ENCODE measurements at regions not wholly inside any gene's neighbourhood (a gene's known extent, or its start where the extent isn't known, plus 50 kb on each side); places are given as distances from the start of the nearest gene placed in this dataset.
"Not testable (repeated sequence)": the region's sequence is repeated elsewhere in the genome, so short reads cannot be mapped to it uniquely, and the experiment has no call there.

- not testable (repeated sequence) for H3K4me3 ChIP-seq (ENCODE audit: low read depth in 1 of 2, low read length in 2 of 2); H3K27ac ChIP-seq (ENCODE audit: low read depth in 2 of 2, low read length in 1 of 2); H3K9me3 ChIP-seq (ENCODE audit: control insufficient read depth in 2 of 2, insufficient read depth in 1 of 2, low read depth in 1 of 2, low read length in 1 of 2); H3K36me3 ChIP-seq (ENCODE audit: control insufficient read depth in 2 of 2, insufficient read depth in 2 of 2, low read length in 1 of 2); H3K4me1 ChIP-seq (ENCODE audit: control insufficient read depth in 2 of 2, insufficient read depth in 2 of 2, low read length in 1 of 2); H3K27me3 ChIP-seq (ENCODE audit: control insufficient read depth in 1 of 2, insufficient read depth in 2 of 2, low read length in 2 of 2)
- no CpG with 5 or more reads among the region's 1 CpG for WGBS, 2 donors
These were observed 105.5 kb downstream of the PPIAL4A start for GRCh38 chr1:120995025-120995424.

DNA sequence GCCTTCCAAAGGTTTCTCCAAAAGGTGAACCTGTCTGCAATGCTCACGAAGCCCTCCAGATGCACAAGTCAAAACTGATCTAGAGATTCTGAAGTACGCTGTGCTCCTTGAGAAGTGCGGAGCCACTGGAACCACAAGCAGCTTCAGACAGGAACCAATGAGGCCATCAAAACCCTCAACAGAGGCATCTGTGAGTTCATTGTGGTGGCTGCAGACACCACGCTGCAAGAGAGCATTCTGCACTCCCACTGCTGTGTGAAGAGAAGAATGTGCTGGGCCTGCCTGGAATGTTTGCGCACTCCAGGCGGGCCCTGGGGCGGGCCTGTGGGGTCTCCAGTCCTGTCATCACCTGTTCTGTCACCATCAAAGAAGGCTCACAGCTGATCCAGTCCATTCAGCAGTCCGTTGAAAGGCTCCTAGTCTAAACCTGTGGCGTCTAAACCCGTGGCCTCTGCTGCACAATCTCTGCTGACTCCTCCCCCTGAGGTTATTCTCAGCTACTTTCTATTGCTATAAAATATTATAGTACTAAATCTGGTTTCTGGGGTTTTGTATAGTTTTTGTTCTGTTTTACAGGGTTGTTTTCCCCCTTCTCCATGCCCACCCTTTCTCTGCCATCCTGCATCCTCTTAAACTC is 111.6 kb downstream of the PPIAL4A start:
- not testable (repeated sequence) for H3K9me3 ChIP-seq (ENCODE audit: control insufficient read depth in 2 of 2, insufficient read depth in 1 of 2, low read depth in 1 of 2, low read length in 1 of 2); H3K27ac ChIP-seq (ENCODE audit: low read depth in 2 of 2, low read length in 1 of 2); H3K4me1 ChIP-seq (ENCODE audit: control insufficient read depth in 2 of 2, insufficient read depth in 2 of 2, low read length in 1 of 2); H3K4me3 ChIP-seq (ENCODE audit: low read depth in 1 of 2, low read length in 2 of 2); H3K36me3 ChIP-seq (ENCODE audit: control insufficient read depth in 2 of 2, insufficient read depth in 2 of 2, low read length in 1 of 2); H3K27me3 ChIP-seq (ENCODE audit: control insufficient read depth in 1 of 2, insufficient read depth in 2 of 2, low read length in 2 of 2)
- WGBS, 2 donors, result 47 to 79% methylated on average over 3 of the region's 10 CpGs

- WGBS, 2 donors, result 60 to 73% methylated on average over 1 of the region's 3 CpGs
- H3K9me3 ChIP-seq (ENCODE audit: control insufficient read depth in 2 of 2, insufficient read depth in 1 of 2, low read depth in 1 of 2, low read length in 1 of 2); H3K36me3 ChIP-seq (ENCODE audit: control insufficient read depth in 2 of 2, insufficient read depth in 2 of 2, low read length in 1 of 2); H3K27ac ChIP-seq (ENCODE audit: low read depth in 2 of 2, low read length in 1 of 2); H3K4me1 ChIP-seq (ENCODE audit: control insufficient read depth in 2 of 2, insufficient read depth in 2 of 2, low read length in 1 of 2); H3K4me3 ChIP-seq (ENCODE audit: low read depth in 1 of 2, low read length in 2 of 2); H3K27me3 ChIP-seq (ENCODE audit: control insufficient read depth in 1 of 2, insufficient read depth in 2 of 2, low read length in 2 of 2): not testable (repeated sequence)
These were observed 113.7 kb downstream of the PPIAL4A start for GRCh38 chr1:121003230-121003629.

DNA sequence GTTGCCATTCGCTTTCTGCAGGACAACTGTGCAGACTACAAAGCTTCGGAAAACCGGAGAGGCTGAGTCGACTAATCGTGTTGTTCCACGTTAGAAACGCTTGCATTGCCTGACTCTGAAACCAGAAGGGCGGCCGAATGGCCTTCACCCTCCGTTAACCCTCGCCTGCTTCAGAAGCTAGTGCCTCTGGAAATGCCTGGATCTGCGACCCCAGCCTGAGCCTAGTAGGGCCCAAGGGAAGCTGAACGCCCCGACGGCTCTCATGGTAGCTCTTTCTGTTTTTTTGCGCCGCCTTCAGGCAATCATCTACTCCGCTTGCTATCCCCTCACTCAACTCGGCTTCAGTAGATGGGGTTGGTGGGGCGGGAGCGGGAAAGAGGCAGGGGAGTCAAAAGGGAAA is 117.3 kb downstream of the PPIAL4A start:
- not testable (repeated sequence) for H3K36me3 ChIP-seq (ENCODE audit: control insufficient read depth in 2 of 2, insufficient read depth in 2 of 2, low read length in 1 of 2); H3K27ac ChIP-seq (ENCODE audit: low read depth in 2 of 2, low read length in 1 of 2); H3K9me3 ChIP-seq (ENCODE audit: control insufficient read depth in 2 of 2, insufficient read depth in 1 of 2, low read depth in 1 of 2, low read length in 1 of 2); H3K27me3 ChIP-seq (ENCODE audit: control insufficient read depth in 1 of 2, insufficient read depth in 2 of 2, low read length in 2 of 2); H3K4me3 ChIP-seq (ENCODE audit: low read depth in 1 of 2, low read length in 2 of 2); H3K4me1 ChIP-seq (ENCODE audit: control insufficient read depth in 2 of 2, insufficient read depth in 2 of 2, low read length in 1 of 2)
- WGBS, 2 donors, result 39 to 46% methylated on average over 19 to 21 of the region's 21 CpGs

DNA sequence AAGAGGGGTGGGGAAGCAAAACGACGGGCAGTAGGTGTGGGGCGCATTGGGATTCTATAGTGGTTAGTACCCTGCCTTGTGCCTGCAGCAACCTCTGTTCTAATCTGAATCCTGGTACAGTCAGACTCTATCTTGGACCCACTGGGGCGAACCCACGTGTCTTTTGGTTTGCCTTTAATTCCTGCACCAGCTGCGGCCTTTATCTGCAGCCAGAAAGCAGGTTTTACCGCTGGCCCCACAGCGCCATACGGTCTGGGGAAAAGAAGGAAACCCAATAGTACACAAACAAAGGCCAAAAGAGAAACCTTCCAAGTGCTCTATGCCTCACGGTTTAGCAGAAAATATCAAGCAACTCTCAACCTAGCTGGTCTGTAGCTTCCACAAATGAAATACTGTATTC is 118.2 kb downstream of the PPIAL4A start:
- H3K27me3 ChIP-seq (ENCODE audit: control insufficient read depth in 1 of 2, insufficient read depth in 2 of 2, low read length in 2 of 2); H3K9me3 ChIP-seq (ENCODE audit: control insufficient read depth in 2 of 2, insufficient read depth in 1 of 2, low read depth in 1 of 2, low read length in 1 of 2); H3K4me3 ChIP-seq (ENCODE audit: low read depth in 1 of 2, low read length in 2 of 2); H3K36me3 ChIP-seq (ENCODE audit: control insufficient read depth in 2 of 2, insufficient read depth in 2 of 2, low read length in 1 of 2); H3K4me1 ChIP-seq (ENCODE audit: control insufficient read depth in 2 of 2, insufficient read depth in 2 of 2, low read length in 1 of 2); H3K27ac ChIP-seq (ENCODE audit: low read depth in 2 of 2, low read length in 1 of 2): not testable (repeated sequence)
- 19 to 25% methylated on average over 7 of the region's 10 CpGs for WGBS, 2 donors

DNA sequence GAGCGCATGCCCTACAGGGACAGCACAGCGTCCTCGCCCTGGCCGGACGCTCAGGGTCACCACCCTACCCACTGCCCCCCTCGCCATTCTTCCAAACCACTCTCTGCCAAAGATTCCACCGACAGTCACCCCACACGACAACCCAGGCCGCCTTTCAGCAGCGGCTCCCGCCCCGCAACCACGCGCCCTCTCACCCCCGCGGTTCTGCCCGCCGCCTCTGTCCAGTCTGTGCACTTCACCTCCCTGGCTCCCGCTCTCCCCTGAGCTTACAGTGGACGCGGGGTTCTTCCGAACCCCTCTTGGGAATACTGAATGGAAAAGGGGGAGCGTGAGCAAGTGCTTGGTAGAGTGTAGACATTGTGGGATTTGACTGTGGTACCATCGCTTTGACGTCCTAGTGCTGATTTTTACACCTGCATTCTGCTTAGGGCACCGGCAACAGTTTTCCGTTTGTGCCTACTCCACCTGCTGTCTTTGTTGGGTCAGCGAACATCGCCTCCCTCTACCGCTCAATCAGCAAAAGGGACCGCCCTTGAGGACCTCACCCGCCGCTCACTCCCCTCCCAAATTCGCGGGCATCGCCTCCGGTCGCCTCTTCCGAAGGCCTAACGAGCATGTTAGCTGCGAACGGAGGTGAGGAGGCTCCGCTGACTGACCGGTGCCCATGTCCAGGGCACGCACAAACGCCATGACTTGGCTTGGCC is 119.1 kb downstream of the PPIAL4A start:
- H3K27me3 ChIP-seq (ENCODE audit: control insufficient read depth in 1 of 2, insufficient read depth in 2 of 2, low read length in 2 of 2), result not testable (repeated sequence)
- whole genome bisulfite sequencing, 2 donors, result 7 to 9% methylated on average over 38 to 44 of the region's 46 CpGs
- H3K4me3 ChIP-seq (ENCODE audit: low read depth in 1 of 2, low read length in 2 of 2), result peak overlapping the region in 1 of 2 donors; percentile 31

DNA sequence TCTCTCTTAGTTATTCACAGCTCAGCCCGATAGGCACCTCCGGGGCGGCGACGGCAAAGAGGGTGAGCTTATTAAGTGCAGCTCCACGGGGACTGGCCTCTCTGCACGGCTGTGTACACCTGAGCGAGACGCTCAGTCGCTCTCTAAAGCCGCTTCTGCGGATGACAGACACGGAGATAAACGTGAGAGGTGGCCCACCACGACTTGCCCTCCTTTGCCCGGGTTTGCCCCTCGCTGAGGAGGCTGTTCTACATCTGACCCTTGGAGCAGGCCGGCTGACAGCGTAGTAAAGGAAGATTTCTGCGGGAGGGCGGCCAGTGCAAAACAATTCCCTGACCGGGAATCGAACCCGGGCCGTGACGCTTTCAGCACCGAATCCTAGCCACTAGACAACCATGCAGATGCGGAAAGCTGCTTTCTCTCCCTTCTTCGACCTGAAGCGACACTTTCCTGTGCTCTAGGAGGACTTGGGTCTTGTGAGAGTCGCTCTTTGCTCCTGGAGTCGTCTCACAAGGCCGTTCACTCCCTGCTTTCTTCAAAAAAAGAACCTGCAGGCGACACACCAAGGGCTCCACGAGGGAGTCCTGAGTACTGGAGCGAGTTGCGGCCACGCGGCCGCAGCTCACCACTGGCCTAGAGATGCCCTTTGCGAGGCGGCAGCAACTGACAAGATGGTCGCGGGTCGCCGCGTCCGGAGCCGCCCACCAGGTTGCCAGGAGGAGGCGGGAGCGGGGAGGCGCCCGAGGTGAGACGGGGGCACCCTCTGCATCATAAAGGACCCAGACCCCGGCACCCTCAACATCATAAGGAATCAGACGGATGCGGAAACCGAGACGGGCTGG is 119.9 kb downstream of the PPIAL4A start:
- peak overlapping the region in 1 of 2 donors; percentile 31 for H3K4me3 ChIP-seq (ENCODE audit: low read depth in 1 of 2, low read length in 2 of 2)
- not testable (repeated sequence) for H3K4me1 ChIP-seq (ENCODE audit: control insufficient read depth in 2 of 2, insufficient read depth in 2 of 2, low read length in 1 of 2); H3K36me3 ChIP-seq (ENCODE audit: control insufficient read depth in 2 of 2, insufficient read depth in 2 of 2, low read length in 1 of 2); H3K27me3 ChIP-seq (ENCODE audit: control insufficient read depth in 1 of 2, insufficient read depth in 2 of 2, low read length in 2 of 2); H3K27ac ChIP-seq (ENCODE audit: low read depth in 2 of 2, low read length in 1 of 2); H3K9me3 ChIP-seq (ENCODE audit: control insufficient read depth in 2 of 2, insufficient read depth in 1 of 2, low read depth in 1 of 2, low read length in 1 of 2)
- WGBS, 2 donors, result 9 to 12% methylated on average over 36 to 58 of the region's 59 CpGs

More for the DNA sequence above, 119.1 kb downstream of the PPIAL4A start:
- not testable (repeated sequence) for H3K36me3 ChIP-seq (ENCODE audit: control insufficient read depth in 2 of 2, insufficient read depth in 2 of 2, low read length in 1 of 2); H3K9me3 ChIP-seq (ENCODE audit: control insufficient read depth in 2 of 2, insufficient read depth in 1 of 2, low read depth in 1 of 2, low read length in 1 of 2); H3K27ac ChIP-seq (ENCODE audit: low read depth in 2 of 2, low read length in 1 of 2); H3K4me1 ChIP-seq (ENCODE audit: control insufficient read depth in 2 of 2, insufficient read depth in 2 of 2, low read length in 1 of 2)

- not testable (repeated sequence) for H3K9me3 ChIP-seq (ENCODE audit: control insufficient read depth in 2 of 2, insufficient read depth in 1 of 2, low read depth in 1 of 2, low read length in 1 of 2)
These were observed 120.6 kb downstream of the PPIAL4A start for GRCh38 chr1:121010141-121010540.

DNA sequence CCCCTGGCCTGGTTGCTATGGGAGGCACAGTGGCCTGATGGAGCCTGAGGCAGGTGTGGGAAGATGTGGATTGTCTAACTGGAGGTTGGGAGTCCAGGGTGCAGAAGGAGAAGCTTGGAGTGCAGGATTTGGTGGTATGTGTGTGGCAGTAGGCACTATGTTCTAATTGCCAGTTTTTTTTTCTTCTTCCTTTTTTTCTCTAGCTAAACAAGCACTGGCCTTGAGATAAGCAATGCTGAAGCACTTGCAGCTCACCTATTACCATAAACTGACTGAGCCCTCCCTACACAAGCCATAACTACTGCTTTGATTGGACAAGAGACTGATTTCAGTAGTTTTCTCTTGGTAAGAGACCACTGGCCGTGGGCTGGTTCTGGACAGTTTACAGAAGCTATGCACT is 123.6 kb downstream of the PPIAL4A start:
- H3K27me3 ChIP-seq (ENCODE audit: control insufficient read depth in 1 of 2, insufficient read depth in 2 of 2, low read length in 2 of 2); H3K4me1 ChIP-seq (ENCODE audit: control insufficient read depth in 2 of 2, insufficient read depth in 2 of 2, low read length in 1 of 2); H3K36me3 ChIP-seq (ENCODE audit: control insufficient read depth in 2 of 2, insufficient read depth in 2 of 2, low read length in 1 of 2); H3K4me3 ChIP-seq (ENCODE audit: low read depth in 1 of 2, low read length in 2 of 2); H3K9me3 ChIP-seq (ENCODE audit: control insufficient read depth in 2 of 2, insufficient read depth in 1 of 2, low read depth in 1 of 2, low read length in 1 of 2); H3K27ac ChIP-seq (ENCODE audit: low read depth in 2 of 2, low read length in 1 of 2): not testable (repeated sequence)
- WGBS, 2 donors, result 73 to 75% methylated on average over 1 of the region's 1 CpG

More at GRCh38 chr1:121010141-121010540, 120.6 kb downstream of the PPIAL4A start:
- H3K36me3 ChIP-seq (ENCODE audit: control insufficient read depth in 2 of 2, insufficient read depth in 2 of 2, low read length in 1 of 2); H3K4me3 ChIP-seq (ENCODE audit: low read depth in 1 of 2, low read length in 2 of 2); H3K27me3 ChIP-seq (ENCODE audit: control insufficient read depth in 1 of 2, insufficient read depth in 2 of 2, low read length in 2 of 2); H3K27ac ChIP-seq (ENCODE audit: low read depth in 2 of 2, low read length in 1 of 2); H3K4me1 ChIP-seq (ENCODE audit: control insufficient read depth in 2 of 2, insufficient read depth in 2 of 2, low read length in 1 of 2): not testable (repeated sequence)
- 33 to 51% methylated on average over 8 to 10 of the region's 22 CpGs for WGBS, 2 donors
